ENCODE measurements at regions not wholly inside any gene's neighbourhood (a gene's known extent, or its start where the extent isn't known, plus 50 kb on each side); places are given as distances from the start of the nearest gene placed in this dataset.

DNA sequence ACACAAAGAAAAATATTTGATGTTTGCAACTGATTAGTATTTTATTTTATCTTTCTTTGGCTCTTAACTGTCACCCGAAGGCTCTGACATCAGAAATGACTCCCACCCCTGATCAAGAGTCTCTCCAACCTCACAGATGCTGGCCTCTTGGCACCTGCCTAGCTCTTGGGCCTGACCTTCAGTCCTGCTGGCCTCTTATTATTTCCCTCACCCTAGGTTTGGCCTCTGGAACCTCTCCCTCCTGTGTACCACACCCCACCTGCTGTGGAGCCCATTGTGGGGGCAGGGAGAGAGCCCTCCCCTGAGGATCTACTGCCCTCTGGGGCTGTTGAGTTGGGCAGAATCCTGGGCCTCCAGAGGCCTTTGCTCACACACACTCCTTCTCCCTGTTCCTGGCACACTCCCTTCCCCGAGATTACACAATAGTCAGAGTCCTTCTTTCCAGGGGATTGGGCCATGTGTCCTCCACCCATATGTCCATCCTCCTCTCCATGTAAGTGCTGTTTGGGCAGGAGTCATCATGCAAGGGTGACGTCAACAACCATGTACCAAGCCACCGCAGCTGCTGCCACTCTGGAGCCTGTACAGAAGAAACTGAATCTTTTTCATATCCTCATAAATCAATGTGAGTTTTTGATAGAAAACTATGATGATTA is 124.3 kb downstream of the RASSF9 start:
- TF ChIP-seq, protein P1, sequence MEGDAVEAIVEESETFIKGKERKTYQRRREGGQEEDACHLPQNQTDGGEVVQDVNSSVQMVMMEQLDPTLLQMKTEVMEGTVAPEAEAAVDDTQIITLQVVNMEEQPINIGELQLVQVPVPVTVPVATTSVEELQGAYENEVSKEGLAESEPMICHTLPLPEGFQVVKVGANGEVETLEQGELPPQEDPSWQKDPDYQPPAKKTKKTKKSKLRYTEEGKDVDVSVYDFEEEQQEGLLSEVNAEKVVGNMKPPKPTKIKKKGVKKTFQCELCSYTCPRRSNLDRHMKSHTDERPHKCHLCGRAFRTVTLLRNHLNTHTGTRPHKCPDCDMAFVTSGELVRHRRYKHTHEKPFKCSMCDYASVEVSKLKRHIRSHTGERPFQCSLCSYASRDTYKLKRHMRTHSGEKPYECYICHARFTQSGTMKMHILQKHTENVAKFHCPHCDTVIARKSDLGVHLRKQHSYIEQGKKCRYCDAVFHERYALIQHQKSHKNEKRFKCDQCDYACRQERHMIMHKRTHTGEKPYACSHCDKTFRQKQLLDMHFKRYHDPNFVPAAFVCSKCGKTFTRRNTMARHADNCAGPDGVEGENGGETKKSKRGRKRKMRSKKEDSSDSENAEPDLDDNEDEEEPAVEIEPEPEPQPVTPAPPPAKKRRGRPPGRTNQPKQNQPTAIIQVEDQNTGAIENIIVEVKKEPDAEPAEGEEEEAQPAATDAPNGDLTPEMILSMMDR (IDR thresholded peaks at IDR 0.05; ENCODE audit: low read depth, low read length) = no peak
- H3K4me3 ChIP-seq (replicated peaks in 1 of 2; ENCODE audit: low read depth in 2 of 2, low read length in 2 of 2) = no peak overlapping the region

DNA sequence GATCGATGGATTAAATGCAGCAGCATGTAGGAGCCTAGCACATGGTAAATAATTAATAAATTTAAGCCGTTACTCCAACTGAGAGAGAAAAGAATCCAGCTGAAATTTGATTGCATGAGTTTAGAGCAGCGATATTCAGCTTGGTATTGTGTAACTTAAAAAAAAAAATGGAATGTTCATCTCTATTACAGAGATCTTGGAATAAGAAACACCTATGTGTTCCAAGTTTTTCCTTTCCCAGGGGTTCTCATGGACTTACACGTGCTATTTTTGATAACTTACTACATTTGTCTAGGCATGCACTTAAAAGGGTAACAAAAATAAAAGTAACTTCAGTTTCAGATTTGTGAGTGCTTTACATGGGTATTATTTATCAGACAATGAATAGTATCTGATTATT is 122.8 kb downstream of the RASSF9 start:
- TF ChIP-seq, protein P1 (IDR thresholded peaks at IDR 0.05; ENCODE audit: low read depth, low read length) = no peak
- DNase-seq (ENCODE audit: low read depth in 2 of 2) = peak; percentile 11 to 87
- no peak overlapping the region for H3K4me3 ChIP-seq (replicated peaks in 1 of 2; ENCODE audit: low read depth in 2 of 2, low read length in 2 of 2)

More for the DNA sequence above, 124.3 kb downstream of the RASSF9 start:
- DNase-seq (ENCODE audit: low read depth in 2 of 2) = peak in 1 of 2 donors; percentile 48

DNA sequence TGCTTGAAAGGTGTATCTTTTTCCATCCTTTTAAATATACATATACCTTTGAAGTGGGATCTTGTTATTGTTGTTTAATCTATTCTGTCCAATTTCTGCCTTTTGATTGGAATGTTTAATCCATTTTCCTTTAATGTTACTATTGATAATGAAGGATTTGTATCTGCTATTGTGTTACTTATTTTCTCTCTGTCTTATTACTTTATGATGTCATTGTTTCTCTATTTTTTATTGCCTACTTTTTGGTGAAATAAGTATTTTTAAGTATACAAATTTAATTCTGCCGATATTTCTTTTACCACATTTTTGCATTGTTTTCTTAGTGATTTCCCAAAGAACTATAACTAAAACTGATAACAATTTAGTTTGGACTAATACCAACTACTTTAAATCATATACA is 121.8 kb downstream of the RASSF9 start:
- TF ChIP-seq, protein P1 (IDR thresholded peaks at IDR 0.05; ENCODE audit: low read depth, low read length) = no peak
- no peak overlapping the region for H3K4me3 ChIP-seq (replicated peaks in 1 of 2; ENCODE audit: low read depth in 2 of 2, low read length in 2 of 2)
- no peak for DNase-seq (ENCODE audit: low read depth in 2 of 2)

DNA sequence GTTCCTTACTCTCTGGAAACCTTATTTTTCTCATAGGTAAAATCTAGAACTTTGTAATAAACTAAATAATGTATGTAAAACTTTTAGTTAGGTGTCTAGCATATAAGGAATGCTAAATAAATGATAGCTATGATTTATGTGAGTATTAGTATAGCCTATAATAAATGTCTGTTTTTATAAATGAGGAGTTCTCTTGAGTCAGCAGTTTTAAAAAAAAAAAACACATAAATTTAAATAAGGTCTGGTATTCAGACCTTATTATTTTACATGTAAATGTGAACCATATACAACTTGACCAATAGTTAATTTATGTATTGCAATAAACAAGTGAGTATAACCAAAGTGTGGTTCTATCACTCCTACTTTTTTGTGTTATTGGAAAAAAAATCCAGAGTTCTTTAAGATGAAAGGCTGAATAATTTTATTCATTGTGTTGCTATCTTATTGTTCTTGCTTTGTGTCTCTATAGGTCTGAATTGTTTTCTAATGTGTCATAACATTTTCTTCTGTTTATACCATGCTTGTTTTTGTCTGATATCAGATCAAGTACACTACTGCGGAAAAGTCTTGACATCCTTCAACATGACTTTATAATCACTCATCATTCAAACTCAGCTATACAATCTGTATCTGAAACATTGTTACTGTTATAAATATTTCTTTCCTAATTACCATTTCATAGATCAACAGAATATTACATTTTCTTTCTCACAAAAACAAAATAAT is 115.7 kb downstream of the RASSF9 start:
- DNase-seq (ENCODE audit: low read depth in 2 of 2) = peak in 1 of 2 donors; percentile 11
- TF ChIP-seq, protein P1 (IDR thresholded peaks at IDR 0.05; ENCODE audit: low read depth, low read length) = no peak

DNA sequence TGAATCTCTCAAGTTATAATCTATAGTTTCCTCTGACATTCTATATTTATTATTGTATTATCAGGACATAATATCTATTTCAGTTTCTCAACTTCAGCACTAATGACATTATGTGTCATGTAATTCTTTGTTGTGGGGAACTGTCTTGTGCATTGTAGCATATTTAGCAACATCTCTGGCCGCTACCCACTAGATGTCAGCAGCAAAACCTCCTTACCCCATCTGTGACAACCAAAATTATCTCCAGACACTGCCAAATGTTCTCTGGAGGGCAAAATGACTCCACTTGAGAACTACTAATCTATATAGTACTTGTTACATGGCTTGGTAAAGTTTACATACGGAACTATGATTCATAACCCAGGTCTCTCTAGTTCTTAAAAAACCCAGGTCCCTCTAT is 110.2 kb downstream of the RASSF9 start:
- DNase-seq (ENCODE audit: low read depth in 2 of 2) = peak in 1 of 2 donors; percentile 35
- no peak overlapping the region for H3K4me3 ChIP-seq (replicated peaks in 1 of 2; ENCODE audit: low read depth in 2 of 2, low read length in 2 of 2)
- TF ChIP-seq, protein P1 (IDR thresholded peaks at IDR 0.05; ENCODE audit: low read depth, low read length) = no peak

More for the DNA sequence above, 115.7 kb downstream of the RASSF9 start:
- H3K4me3 ChIP-seq (replicated peaks in 1 of 2; ENCODE audit: low read depth in 2 of 2, low read length in 2 of 2) = no peak overlapping the region

DNA sequence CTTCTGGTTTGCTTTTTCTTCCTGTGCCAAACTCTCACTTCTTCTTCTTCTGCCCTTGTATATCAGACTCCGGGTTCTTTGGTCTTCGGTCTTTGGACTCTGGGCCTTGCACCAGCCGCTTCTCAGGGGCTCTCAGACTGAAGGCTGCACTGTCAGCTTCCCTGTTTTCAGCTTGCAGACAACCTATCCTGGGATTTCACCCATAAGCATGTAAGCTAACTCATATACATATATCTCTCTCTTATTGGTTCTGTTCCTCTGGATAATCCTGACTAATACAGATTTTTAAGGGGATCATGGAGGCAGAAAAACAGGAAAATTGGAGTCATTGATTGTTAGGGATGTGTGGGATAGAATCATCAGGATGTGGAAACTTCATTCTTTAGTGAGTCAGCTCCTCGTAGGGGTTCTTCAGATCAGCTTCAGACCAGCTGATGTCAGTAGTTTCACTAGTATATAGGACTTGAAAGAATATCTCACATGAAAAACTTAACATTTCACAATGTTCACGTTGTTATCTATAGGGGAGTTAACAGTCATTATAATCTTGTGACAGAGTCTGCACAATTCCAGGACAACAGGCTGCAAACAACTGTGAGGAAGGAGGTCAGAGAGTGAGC is 102.9 kb downstream of the RASSF9 start:
- DNase-seq (ENCODE audit: low read depth in 2 of 2) = peak; percentile 25 to 58
- H3K4me3 ChIP-seq (replicated peaks in 1 of 2; ENCODE audit: low read depth in 2 of 2, low read length in 2 of 2) = no peak overlapping the region
- TF ChIP-seq, protein P1 (IDR thresholded peaks at IDR 0.05; ENCODE audit: low read depth, low read length) = no peak
